Mammary epithelial cell (primary cell): ENCODE measurements at regions not wholly inside any gene's neighbourhood (a gene's known extent, or its start where the extent isn't known, plus 50 kb on each side); places are given as distances from the start of the nearest gene placed in this dataset.

Experiments used
- EZH2 ChIP-seq: IDR thresholded peaks from 2 replicates; pipeline ENCODE4 v1.6.1; 2012; ENCODE audit warnings: low read length, inconsistent platforms, borderline replicate concordance
- TF ChIP-seq, protein P1 (sequence below), 2 donors: IDR thresholded peaks in 1 of 2; conservative IDR thresholded peaks in 1 of 2; 2 replicates each; pipeline ENCODE4 v1.5.1; 2011 to 2012; ENCODE audit warnings: inconsistent platforms in 2 of 2, low read length in 2 of 2, mild to moderate bottlenecking in 2 of 2, control low read depth in 1 of 2, low read depth in 1 of 2; ENCODE audit not compliant: insufficient read depth in 1 of 2; ENCODE audit errors: extremely low read depth in 1 of 2

DNA sequence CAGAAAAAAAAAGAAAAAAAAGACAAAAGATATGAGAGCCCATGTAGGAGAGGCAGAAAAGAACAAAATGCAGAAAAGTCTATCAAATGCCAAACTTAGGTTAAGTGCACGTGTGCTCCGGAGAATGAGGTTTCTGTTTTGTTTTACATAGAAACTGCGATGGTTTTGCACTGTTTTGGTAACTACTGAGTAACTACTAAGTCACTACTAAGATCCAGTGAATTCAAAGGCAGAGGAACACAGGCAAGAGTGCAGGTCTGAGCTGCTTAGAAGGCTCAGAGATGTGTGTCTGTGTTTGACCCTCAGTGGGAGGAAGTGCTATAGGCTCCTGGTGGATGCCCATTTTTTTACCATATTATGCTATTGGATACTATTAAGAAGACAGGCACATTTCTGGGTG, 299.3 kb downstream of the NDFIP2 start:
- TF ChIP-seq, protein P1, sequence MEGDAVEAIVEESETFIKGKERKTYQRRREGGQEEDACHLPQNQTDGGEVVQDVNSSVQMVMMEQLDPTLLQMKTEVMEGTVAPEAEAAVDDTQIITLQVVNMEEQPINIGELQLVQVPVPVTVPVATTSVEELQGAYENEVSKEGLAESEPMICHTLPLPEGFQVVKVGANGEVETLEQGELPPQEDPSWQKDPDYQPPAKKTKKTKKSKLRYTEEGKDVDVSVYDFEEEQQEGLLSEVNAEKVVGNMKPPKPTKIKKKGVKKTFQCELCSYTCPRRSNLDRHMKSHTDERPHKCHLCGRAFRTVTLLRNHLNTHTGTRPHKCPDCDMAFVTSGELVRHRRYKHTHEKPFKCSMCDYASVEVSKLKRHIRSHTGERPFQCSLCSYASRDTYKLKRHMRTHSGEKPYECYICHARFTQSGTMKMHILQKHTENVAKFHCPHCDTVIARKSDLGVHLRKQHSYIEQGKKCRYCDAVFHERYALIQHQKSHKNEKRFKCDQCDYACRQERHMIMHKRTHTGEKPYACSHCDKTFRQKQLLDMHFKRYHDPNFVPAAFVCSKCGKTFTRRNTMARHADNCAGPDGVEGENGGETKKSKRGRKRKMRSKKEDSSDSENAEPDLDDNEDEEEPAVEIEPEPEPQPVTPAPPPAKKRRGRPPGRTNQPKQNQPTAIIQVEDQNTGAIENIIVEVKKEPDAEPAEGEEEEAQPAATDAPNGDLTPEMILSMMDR (conservative IDR thresholded peaks at IDR 0.05 in 1 of 2, IDR thresholded peaks at IDR 0.05 in 1 of 2; ENCODE audit: extremely low read depth in 1 of 2, insufficient read depth in 1 of 2, low read depth in 1 of 2, low read length in 2 of 2), result no peak
- TF ChIP-seq EZH2, result no peak
